Testis (tissue), 2 donors: ENCODE measurements at regions not wholly inside any gene's neighbourhood (a gene's known extent, or its start where the extent isn't known, plus 50 kb on each side); places are given as distances from the start of the nearest gene placed in this dataset.
A peak's percentile ranks its signal among the peaks of the same experiment; 100 is the strongest.

Experiments
- DNase-seq: peaks from one replicate; pipeline ENCODE4 v3.0.0-alpha.2; 2019
- H3K27ac ChIP-seq, 2 donors: fragments of 200-600 bp; sonication (generic); one replicate each; pipeline ENCODE4 v1.5.1; 2019
- H3K27me3 ChIP-seq: fragments of 200-600 bp; sonication (generic); one replicate; pipeline ENCODE4 v1.5.1; 2019
- H3K36me3 ChIP-seq: fragments of 200-600 bp; sonication (generic); one replicate; pipeline ENCODE4 v1.5.1; 2017; ENCODE audit warnings: low read depth; ENCODE audit errors: missing control alignments
- H3K4me1 ChIP-seq: fragments of 200-600 bp; sonication (generic); one replicate; pipeline ENCODE4 v1.5.1; 2019
- H3K4me3 ChIP-seq, 2 donors: fragments of 200-600 bp; sonication (generic); one replicate each; pipeline ENCODE4 v1.5.1; 2017 to 2019
- H3K9me3 ChIP-seq: fragments of 200-600 bp; sonication (generic); one replicate; pipeline ENCODE4 v1.5.1; 2017
- CTCF ChIP-seq, 3 experiments: fragments of 450-650 bp in 2 of 3; fragments of 200-600 bp in 1 of 3; sonication (generic) in 1 of 3; IDR thresholded peaks; one replicate each; pipeline ENCODE4 v1.5.1; 2016 to 2019; ENCODE audit warnings: antibody characterized with exemption in 3 of 3, mild to moderate bottlenecking in 2 of 3, moderate library complexity in 1 of 3
- POLR2A ChIP-seq: fragments of 450-650 bp; IDR thresholded peaks from one replicate; pipeline ENCODE4 v1.6.1; 2017; ENCODE audit warnings: antibody characterized with exemption, mild to moderate bottlenecking, moderate library complexity
- WGBS, 2 donors: methylation state at CpG; one replicate each; pipeline ENCODE4 v1.1.5; 2018; 5-methylcytosine and 5-hydroxymethylcytosine counted together
- intact Hi-C: fragments of 100-400 bp; cut with DNase I; formaldehyde crosslinking; loops from one replicate; pipeline ENCODE4 v1.15.1; 2023; ENCODE audit warnings: low total_unique reads

- no peaks in the 10 kb centered on the region for H3K36me3 ChIP-seq
- no peak for TF ChIP-seq CTCF (IDR thresholded peaks at IDR 0.05)
- no peak overlapping the region for H3K27ac ChIP-seq
- H3K4me3 ChIP-seq = no peak overlapping the region
- intact Hi-C loops = no loop called here
- H3K4me1 ChIP-seq = peaks cover 4% of the 10 kb centered on the region
- WGBS, 2 donors = 41 to 62% methylated on average over 12 of the region's 12 CpGs
- H3K27me3 ChIP-seq = no peaks in the 10 kb centered on the region
- H3K9me3 ChIP-seq = no peaks in the 10 kb centered on the region
- DNase-seq = peak; percentile 31
These were observed 388.6 kb upstream of the TMPO start for GRCh38 chr12:98126637-98127335.

GRCh38 chr12:98127336-98127679, 388.1 kb upstream of the TMPO start:
- no peak for TF ChIP-seq POLR2A
- no peak for TF ChIP-seq CTCF (IDR thresholded peaks at IDR 0.05)
- Histone ChIP-seq H3K4me1 (peaks cover 4% of the 10 kb centered on the region), H3K9me3 (no peaks in the 10 kb centered on the region), H3K4me3 (no peak overlapping the region), H3K27me3 (no peaks in the 10 kb centered on the region), H3K27ac (no peak overlapping the region), H3K36me3 (no peaks in the 10 kb centered on the region)
- no peak for DNase-seq
- 53 to 63% methylated on average over 3 of the region's 3 CpGs for WGBS, 2 donors
- intact Hi-C loops = no loop called here

- TF ChIP-seq CTCF (IDR thresholded peaks at IDR 0.05) = no peak
- no peak for TF ChIP-seq POLR2A
- Histone ChIP-seq H3K4me3 (no peak overlapping the region), H3K9me3 (no peaks in the 10 kb centered on the region), H3K27me3 (no peaks in the 10 kb centered on the region), H3K36me3 (no peaks in the 10 kb centered on the region), H3K4me1 (peaks cover 3% of the 10 kb centered on the region), H3K27ac (no peak overlapping the region)
- intact Hi-C loops = no loop called here
- no peak for DNase-seq
These were observed 387.5 kb upstream of the TMPO start for GRCh38 chr12:98127854-98128253.

- Histone ChIP-seq H3K27me3 (no peaks in the 10 kb centered on the region), H3K36me3 (no peaks in the 10 kb centered on the region), H3K4me3 (no peak overlapping the region), H3K4me1 (no peaks in the 10 kb centered on the region), H3K9me3 (no peaks in the 10 kb centered on the region), H3K27ac (no peak overlapping the region)
- intact Hi-C loops = no loop called here
- no peak for DNase-seq
- TF ChIP-seq POLR2A (no peak), CTCF (IDR thresholded peaks at IDR 0.05) (no peak)
- WGBS, 2 donors = 53 to 72% methylated on average over 2 of the region's 2 CpGs
These were observed 378.8 kb upstream of the TMPO start for GRCh38 chr12:98136544-98136943.

GRCh38 chr12:98137278-98137677, 378.1 kb upstream of the TMPO start:
- H3K9me3 ChIP-seq = no peaks in the 10 kb centered on the region
- no peak overlapping the region for H3K4me3 ChIP-seq
- 72 to 88% methylated on average over 1 of the region's 1 CpG for WGBS, 2 donors
- H3K36me3 ChIP-seq = no peaks in the 10 kb centered on the region
- no peaks in the 10 kb centered on the region for H3K4me1 ChIP-seq
- H3K27me3 ChIP-seq = no peaks in the 10 kb centered on the region
- DNase-seq = no peak
- TF ChIP-seq CTCF (IDR thresholded peaks at IDR 0.05) (no peak), POLR2A (no peak)
- H3K27ac ChIP-seq = no peak overlapping the region
- intact Hi-C loops = no loop called here
